GM10248 (cell line): ENCODE measurements at regions not wholly inside any gene's neighbourhood (a gene's known extent, or its start where the extent isn't known, plus 50 kb on each side); places are given as distances from the start of the nearest gene placed in this dataset.

Source experiments
- CTCF ChIA-PET: fragments of 300-600 bp; sonication (Branson Sonifier 250); formaldehyde crosslinking; extraction: SDS; loops from one replicate; lab custom pipeline; 2021; ENCODE audit warnings: antibody characterized with exemption; lab: Yijun Ruan, JAX
- POLR2A ChIA-PET: fragments of 350-650 bp; sonication (Branson Sonifier 250); formaldehyde crosslinking; extraction: SDS; loops from one replicate; lab custom pipeline; 2020; ENCODE audit warnings: antibody characterized with exemption; lab: Yijun Ruan, JAX
- DNase-seq: peaks from one replicate; pipeline ENCODE4 v3.0.0; 2012; ENCODE audit errors: extremely low spot score
- CTCF ChIP-seq: IDR thresholded peaks from 2 replicates; pipeline ENCODE4 v1.5.1; 2012; ENCODE audit warnings: mild to moderate bottlenecking, low read depth; ENCODE audit errors: extremely low read depth, missing control alignments, control extremely low read depth

- POLR2A ChIA-PET = no interaction called here
- no peak for TF ChIP-seq CTCF
- DNase-seq = no peak
- CTCF ChIA-PET = interaction anchor here (1.4 kb wide), 1 partner anchor 22 kb away, joined by 5 read pairs; no protein-coding TSS in a partner anchor
Measured at GRCh38 chr9:13705918-13706317, 426.4 kb upstream of the MPDZ start.

- TF ChIP-seq CTCF = no peak
- POLR2A ChIA-PET = no interaction called here
- CTCF ChIA-PET = interaction anchor here (1.1 to 1.7 kb wide), 2 partner anchors 9 to 23 kb away, joined by 3 to 4 read pairs; no protein-coding TSS in a partner anchor
Measured at GRCh38 chr9:13705373-13705772, 425.9 kb upstream of the MPDZ start.

GRCh38 chr9:13690595-13690994 is 411.1 kb upstream of the MPDZ start:
- ChIA-PET POLR2A (no interaction called here), CTCF (no interaction called here)
- no peak for DNase-seq
- no peak for TF ChIP-seq CTCF

More at GRCh38 chr9:13705373-13705772, 425.9 kb upstream of the MPDZ start:
- DNase-seq = no peak

GRCh38 chr9:13689925-13690324 is 410.4 kb upstream of the MPDZ start:
- no peak for DNase-seq
- ChIA-PET CTCF (no interaction called here), POLR2A (no interaction called here)
- no peak for TF ChIP-seq CTCF

- no peak for TF ChIP-seq CTCF
- DNase-seq = no peak
- ChIA-PET CTCF (interaction anchor here (1.7 kb wide), 1 partner anchor 53 kb away, joined by 3 read pairs; no protein-coding TSS in a partner anchor), POLR2A (no interaction called here)
Measured at GRCh38 chr9:13688990-13689600, 409.6 kb upstream of the MPDZ start.

- DNase-seq = no peak
- ChIA-PET CTCF (interaction anchor here (1.7 kb wide), 1 partner anchor 53 kb away, joined by 3 read pairs; no protein-coding TSS in a partner anchor), POLR2A (no interaction called here)
- no peak for TF ChIP-seq CTCF
Measured at GRCh38 chr9:13688223-13688989, 408.9 kb upstream of the MPDZ start.
